Heart left ventricle (tissue), 16 donors: ENCODE measurements at regions not wholly inside any gene's neighbourhood (a gene's known extent, or its start where the extent isn't known, plus 50 kb on each side); places are given as distances from the start of the nearest gene placed in this dataset.

ENCODE experiments used
- ATAC-seq, 4 donors: fragments of 200-7000 bp; cut with Tn5 transposase; one replicate each; pipeline ENCODE4 v1.9.1; 2020 to 2022; ENCODE audit warnings: moderate library complexity in 4 of 4, mild to moderate bottlenecking in 3 of 4, moderate number of reproducible peaks in 1 of 4
- DNase-seq, 5 donors: peaks; one replicate each; pipeline ENCODE4 v3.0.0-alpha.2; 2020
- H3K27ac ChIP-seq, 12 donors: fragments of 200-600 bp; sonication (generic) in 4 of 12; one replicate each; pipeline versions ENCODE4 v1.5.0 to v1.8.0; 2016 to 2022; ENCODE audit warnings: mild to moderate bottlenecking in 2 of 12
- H3K27me3 ChIP-seq, 9 donors: fragments of 200-600 bp; sonication (generic) in 2 of 9; one replicate each; pipeline versions ENCODE4 v1.5.1 to v1.8.0; 2016 to 2022; ENCODE audit warnings: mild to moderate bottlenecking in 3 of 9
- H3K36me3 ChIP-seq, 9 donors: fragments of 200-600 bp; sonication (generic) in 2 of 9; one replicate each; pipeline versions ENCODE4 v1.5.0 to v1.8.0; 2018 to 2022; ENCODE audit warnings: mild to moderate bottlenecking in 2 of 9
- H3K4me1 ChIP-seq, 12 donors: fragments of 200-600 bp; sonication (generic) in 4 of 12; one replicate each; pipeline versions ENCODE4 v1.5.0 to v1.8.0; 2016 to 2022; ENCODE audit warnings: mild to moderate bottlenecking in 3 of 12
- H3K4me3 ChIP-seq, 12 donors: fragments of 200-600 bp; sonication (generic) in 4 of 12; one replicate each; pipeline versions ENCODE4 v1.5.0 to v1.8.0; 2017 to 2022; ENCODE audit warnings: mild to moderate bottlenecking in 9 of 12, moderate library complexity in 4 of 12
- H3K9me3 ChIP-seq, 12 donors: fragments of 200-600 bp; sonication (generic) in 4 of 12; one replicate each; pipeline versions ENCODE4 v1.5.0 to v1.8.0; 2016 to 2022; ENCODE audit warnings: mild to moderate bottlenecking in 1 of 12
- POLR2A ChIP-seq, 2 donors: fragments of 450-650 bp; IDR thresholded peaks; one replicate each; pipeline ENCODE4 v1.6.1; 2017; ENCODE audit warnings: antibody characterized with exemption in 2 of 2, mild to moderate bottlenecking in 2 of 2, moderate library complexity in 2 of 2
- WGBS, 4 donors: extraction: QIAGEN DNeasy Blood & Tissue Kit in 2 of 4; methylation state at CpG; one replicate each; pipeline versions ENCODE4 v1.1.5 to v1.1.7; 2013 to 2018; 5-methylcytosine and 5-hydroxymethylcytosine counted together
- intact Hi-C, 10 donors: fragments of 100-400 bp; cut with DNase I; formaldehyde crosslinking; loops; one replicate each; pipeline versions ENCODE4 v1.11.1 to v1.14.2; 2022
- TF ChIP-seq, protein P1 (sequence below), 12 donors: fragments of 200-600 bp; sonication (generic) in 4 of 12; IDR thresholded peaks; one replicate each; pipeline versions ENCODE4 v1.5.0 to v1.8.0; 2018 to 2022; ENCODE audit warnings: antibody characterized with exemption in 12 of 12, mild to moderate bottlenecking in 5 of 12
- donor health status: ischemic (EF 13 %, LVEDD 7.1; RV severe dilation, severe dysfunction).
- donor health status: healthy with polysubstance abuse.
- donor health status: DM: no; HTN: yes; CAD: no.
- donor health status: DM: no; HTN: no; CAD: no.
- donor health status: ischemic (EF 25% LVEDD 6.9; RV normal size, moderate dysfunction).
- donor health status: ischemic (EF 25% LVEDD 5.7; RV mildly dilated, moderate dysfunction).
- donor health status: healthy.
- donor health status: DM: yes; HTN: yes; CAD: no.
- donor health status: ischemic (EF 35%, LVEDD 5.7; RV mildly dilated, moderate dysfunction).
- donor health status: nonischemic (EF 11% LVEDD 7.7; RV severe dilation, severe dysfunction).
- donor health status: DM: yes; HTN: yes; CAD: no.
- donor health status: PGD.
- donor health status: ischemic (EF 29% LVEDD 5.4; RV normal size, mild dysfunction).
- donor health status: nonischemic (EF 23%, LVEDD 6.1; RV moderate dilation, normal function).

DNA sequence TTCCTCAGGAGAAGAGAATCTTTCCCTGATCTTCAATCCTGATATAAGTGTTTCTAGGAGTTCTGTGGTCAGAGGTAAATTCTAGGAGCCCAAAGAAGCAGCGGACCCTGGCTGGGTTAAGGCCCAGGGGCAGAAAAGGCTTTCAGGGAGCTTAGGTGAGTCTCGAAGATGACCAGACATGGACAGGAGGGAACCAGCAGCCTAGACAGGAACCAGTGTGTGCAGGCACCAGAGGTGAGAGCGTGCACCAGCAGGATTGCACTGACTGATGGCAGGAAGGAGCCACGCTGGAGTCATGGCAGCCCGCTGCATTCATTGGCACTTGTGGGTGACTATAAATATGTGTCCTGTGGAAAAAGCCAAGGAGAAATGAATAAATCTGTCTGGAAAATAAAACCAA lies 489.9 kb downstream of the BCL11B start:
- H3K27ac ChIP-seq: no peak overlapping the region
- ATAC-seq (no peak), DNase-seq (no peak)
- no peaks in the 10 kb centered on the region for H3K27me3 ChIP-seq
- 74 to 83% (median 81%) methylated on average over 5 of the region's 5 CpGs for WGBS, 4 donors
- H3K4me3 ChIP-seq: no peak overlapping the region
- intact Hi-C loops: no loop called here
- H3K36me3 ChIP-seq: no peaks in the 10 kb centered on the region
- H3K9me3 ChIP-seq: no peaks in the 10 kb centered on the region
- no peaks in the 10 kb centered on the region for H3K4me1 ChIP-seq
- TF ChIP-seq, protein P1, sequence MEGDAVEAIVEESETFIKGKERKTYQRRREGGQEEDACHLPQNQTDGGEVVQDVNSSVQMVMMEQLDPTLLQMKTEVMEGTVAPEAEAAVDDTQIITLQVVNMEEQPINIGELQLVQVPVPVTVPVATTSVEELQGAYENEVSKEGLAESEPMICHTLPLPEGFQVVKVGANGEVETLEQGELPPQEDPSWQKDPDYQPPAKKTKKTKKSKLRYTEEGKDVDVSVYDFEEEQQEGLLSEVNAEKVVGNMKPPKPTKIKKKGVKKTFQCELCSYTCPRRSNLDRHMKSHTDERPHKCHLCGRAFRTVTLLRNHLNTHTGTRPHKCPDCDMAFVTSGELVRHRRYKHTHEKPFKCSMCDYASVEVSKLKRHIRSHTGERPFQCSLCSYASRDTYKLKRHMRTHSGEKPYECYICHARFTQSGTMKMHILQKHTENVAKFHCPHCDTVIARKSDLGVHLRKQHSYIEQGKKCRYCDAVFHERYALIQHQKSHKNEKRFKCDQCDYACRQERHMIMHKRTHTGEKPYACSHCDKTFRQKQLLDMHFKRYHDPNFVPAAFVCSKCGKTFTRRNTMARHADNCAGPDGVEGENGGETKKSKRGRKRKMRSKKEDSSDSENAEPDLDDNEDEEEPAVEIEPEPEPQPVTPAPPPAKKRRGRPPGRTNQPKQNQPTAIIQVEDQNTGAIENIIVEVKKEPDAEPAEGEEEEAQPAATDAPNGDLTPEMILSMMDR (IDR thresholded peaks at IDR 0.05): no peak
- TF ChIP-seq POLR2A (IDR thresholded peaks at IDR 0.05): no peak

DNA sequence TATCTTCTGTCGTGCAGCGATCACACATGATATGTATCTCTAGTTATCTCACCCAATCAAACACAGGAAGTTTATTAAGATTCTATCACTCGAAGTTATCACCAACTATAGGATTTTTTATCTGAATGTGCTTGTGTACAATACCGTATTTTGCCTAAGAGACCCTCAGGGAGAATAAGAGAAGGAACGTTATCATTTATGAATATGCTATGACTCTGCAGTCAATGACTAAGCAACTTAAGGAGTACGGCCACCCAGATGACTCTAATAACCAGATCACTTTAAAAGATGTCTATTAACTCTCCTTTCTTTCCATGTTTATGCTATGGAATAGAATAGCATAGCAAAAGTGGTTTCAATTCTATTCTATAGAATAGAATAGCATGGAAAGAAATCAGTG lies 486.4 kb downstream of the BCL11B start:
- ATAC-seq (no peak), DNase-seq (no peak)
- TF ChIP-seq, protein P1 (IDR thresholded peaks at IDR 0.05): no peak
- no peaks in the 10 kb centered on the region for H3K4me1 ChIP-seq
- peaks cover 0 to 5% (median 0%) of the 10 kb centered on the region in 9 donors for H3K27me3 ChIP-seq
- WGBS, 4 donors: 66 to 73% (median 71%) methylated on average over 6 of the region's 6 CpGs
- H3K9me3 ChIP-seq: no peaks in the 10 kb centered on the region
- H3K36me3 ChIP-seq: no peaks in the 10 kb centered on the region
- H3K27ac ChIP-seq: no peak overlapping the region
- intact Hi-C loops: no loop called here
- H3K4me3 ChIP-seq: no peak overlapping the region

DNA sequence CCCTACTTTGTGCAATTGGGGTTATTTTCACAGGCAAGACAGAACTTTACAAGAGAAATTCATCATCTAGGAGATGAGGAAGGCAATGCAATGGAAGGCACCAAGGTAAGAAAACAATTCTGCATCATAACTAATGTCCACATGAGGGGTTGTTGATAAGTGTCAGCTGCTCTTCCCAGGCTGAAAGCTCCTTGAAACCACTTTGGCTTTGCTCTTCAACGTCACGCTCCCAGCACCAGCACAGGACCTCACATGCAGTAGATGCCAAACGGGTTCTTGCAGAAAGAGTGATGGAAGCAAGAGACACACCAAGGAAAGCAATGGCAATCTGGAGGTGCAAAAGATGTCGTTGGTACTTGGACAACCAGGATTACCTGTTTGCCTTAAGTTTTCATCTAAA lies 485.5 kb downstream of the BCL11B start:
- no peak for DNase-seq
- WGBS, 4 donors: 70 to 76% (median 75%) methylated on average over 4 of the region's 4 CpGs
- no peaks in the 10 kb centered on the region for H3K9me3 ChIP-seq

DNA sequence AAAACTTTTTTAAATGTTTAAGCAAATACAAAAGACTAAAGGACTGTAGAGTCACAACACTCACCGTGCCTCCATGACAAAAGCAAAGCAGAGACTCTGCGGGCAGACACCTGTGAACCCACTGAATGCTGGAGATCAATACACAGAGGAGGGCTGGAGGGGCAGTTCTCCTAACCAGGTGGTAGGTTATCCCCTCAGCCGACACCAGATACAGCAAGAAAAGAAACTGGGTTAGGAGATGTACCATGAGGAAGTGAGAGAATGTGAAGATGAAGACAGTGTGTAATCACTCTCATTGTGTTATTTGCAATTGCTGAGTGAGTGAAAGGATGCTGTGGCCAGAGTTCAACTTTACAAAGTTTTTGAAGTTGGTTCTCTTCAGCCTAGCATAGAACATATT lies 480.3 kb downstream of the BCL11B start:
- intact Hi-C loops: no loop called here
- no peak for ATAC-seq
- H3K4me1 ChIP-seq: no peaks in the 10 kb centered on the region
- H3K4me3 ChIP-seq: no peak overlapping the region
- TF ChIP-seq POLR2A (IDR thresholded peaks at IDR 0.05): no peak
- TF ChIP-seq, protein P1 (IDR thresholded peaks at IDR 0.05): no peak
- no peak for DNase-seq
- peaks cover 0 to 5% (median 0%) of the 10 kb centered on the region in 9 donors for H3K27me3 ChIP-seq
- H3K27ac ChIP-seq: no peak overlapping the region
- WGBS, 4 donors: 68 to 87% (median 82%) methylated on average over 3 of the region's 3 CpGs
- peaks cover 0 to 19% (median 6%) of the 10 kb centered on the region in 12 donors for H3K9me3 ChIP-seq
- H3K36me3 ChIP-seq: no peaks in the 10 kb centered on the region

More for the DNA sequence above, 485.5 kb downstream of the BCL11B start:
- H3K4me3 ChIP-seq: no peak overlapping the region
- intact Hi-C loops: no loop called here
- TF ChIP-seq, protein P1 (IDR thresholded peaks at IDR 0.05): no peak
- no peaks in the 10 kb centered on the region for H3K4me1 ChIP-seq
- peaks cover 0 to 5% (median 0%) of the 10 kb centered on the region in 9 donors for H3K27me3 ChIP-seq
- H3K27ac ChIP-seq: no peak overlapping the region
- ATAC-seq: no peak
- no peaks in the 10 kb centered on the region for H3K36me3 ChIP-seq
